ENCODE measurements at regions not wholly inside any gene's neighbourhood (a gene's known extent, or its start where the extent isn't known, plus 50 kb on each side); places are given as distances from the start of the nearest gene placed in this dataset.

- TF ChIP-seq CTCF (IDR thresholded peaks at IDR 0.05) (no peak), POLR2A (IDR thresholded peaks at IDR 0.05) (no peak)
Measured at GRCh38 chr7:73970801-73971229, 57.2 kb upstream of the ELN start.
